BJ (cell line): ENCODE measurements at regions not wholly inside any gene's neighbourhood (a gene's known extent, or its start where the extent isn't known, plus 50 kb on each side); places are given as distances from the start of the nearest gene placed in this dataset.

Experiments used
- CTCF ChIA-PET: fragments of 350-600 bp; formaldehyde crosslinking; extraction: SDS; loops from one replicate; lab custom pipeline; 2021; ENCODE audit warnings: antibody characterized with exemption, inconsistent platforms; lab: Yijun Ruan, JAX
- POLR2A ChIA-PET: fragments of 300-600 bp; sonication (Branson Sonifier 250); formaldehyde crosslinking; extraction: SDS; loops from one replicate; lab custom pipeline; 2021; ENCODE audit warnings: antibody characterized with exemption; lab: Charles Lee
- DNase-seq: peaks from one replicate; pipeline ENCODE4 v3.0.0-alpha.2; 2011; ENCODE audit warnings: low read depth
- H3K27me3 ChIP-seq: 2 replicates; pipeline ENCODE4 v1.6.0; 2011; ENCODE audit warnings: low read length; ENCODE audit not compliant: control insufficient read depth, insufficient read depth
- H3K36me3 ChIP-seq: 2 replicates; pipeline ENCODE4 v1.5.1; 2011; ENCODE audit warnings: low read length; ENCODE audit not compliant: control insufficient read depth, insufficient read depth
- H3K4me3 ChIP-seq: 2 replicates; pipeline ENCODE4 v1.5.1; 2011; ENCODE audit warnings: low read depth, mild to moderate bottlenecking, control low read depth, low read length
- CTCF ChIP-seq: IDR thresholded peaks from 2 replicates; pipeline ENCODE4 v1.5.1; 2011; ENCODE audit warnings: low read depth, mild to moderate bottlenecking, control low read depth, inconsistent platforms, low read length, moderate library complexity; ENCODE audit not compliant: insufficient read depth

GRCh38 chr10:128687927-128688549 lies 561.8 kb upstream of the MKI67 start:
- Histone ChIP-seq H3K27me3 (no peaks in the 10 kb centered on the region), H3K4me3 (no peak overlapping the region), H3K36me3 (no peaks in the 10 kb centered on the region)
- no peak for TF ChIP-seq CTCF
- CTCF ChIA-PET: no interaction called here
- POLR2A ChIA-PET: no interaction called here
- DNase-seq: no peak

GRCh38 chr10:128689667-128690066 lies 563.4 kb upstream of the MKI67 start:
- DNase-seq: no peak
- H3K27me3 ChIP-seq: no peaks in the 10 kb centered on the region
- no peak overlapping the region for H3K4me3 ChIP-seq
- TF ChIP-seq CTCF: no peak
- H3K36me3 ChIP-seq: no peaks in the 10 kb centered on the region
- ChIA-PET POLR2A (no interaction called here), CTCF (no interaction called here)

- no peak for TF ChIP-seq CTCF
- Histone ChIP-seq H3K4me3 (no peak overlapping the region), H3K36me3 (no peaks in the 10 kb centered on the region), H3K27me3 (no peaks in the 10 kb centered on the region)
- ChIA-PET POLR2A (no interaction called here), CTCF (no interaction called here)
- no peak for DNase-seq
These were observed 567.4 kb upstream of the MKI67 start for GRCh38 chr10:128693493-128694131.

- H3K27me3 ChIP-seq: no peaks in the 10 kb centered on the region
- TF ChIP-seq CTCF: no peak
- H3K36me3 ChIP-seq: no peaks in the 10 kb centered on the region
- ChIA-PET CTCF (no interaction called here), POLR2A (no interaction called here)
- DNase-seq: no peak
- H3K4me3 ChIP-seq: no peak overlapping the region
These were observed 568.1 kb upstream of the MKI67 start for GRCh38 chr10:128694168-128694850.

DNA sequence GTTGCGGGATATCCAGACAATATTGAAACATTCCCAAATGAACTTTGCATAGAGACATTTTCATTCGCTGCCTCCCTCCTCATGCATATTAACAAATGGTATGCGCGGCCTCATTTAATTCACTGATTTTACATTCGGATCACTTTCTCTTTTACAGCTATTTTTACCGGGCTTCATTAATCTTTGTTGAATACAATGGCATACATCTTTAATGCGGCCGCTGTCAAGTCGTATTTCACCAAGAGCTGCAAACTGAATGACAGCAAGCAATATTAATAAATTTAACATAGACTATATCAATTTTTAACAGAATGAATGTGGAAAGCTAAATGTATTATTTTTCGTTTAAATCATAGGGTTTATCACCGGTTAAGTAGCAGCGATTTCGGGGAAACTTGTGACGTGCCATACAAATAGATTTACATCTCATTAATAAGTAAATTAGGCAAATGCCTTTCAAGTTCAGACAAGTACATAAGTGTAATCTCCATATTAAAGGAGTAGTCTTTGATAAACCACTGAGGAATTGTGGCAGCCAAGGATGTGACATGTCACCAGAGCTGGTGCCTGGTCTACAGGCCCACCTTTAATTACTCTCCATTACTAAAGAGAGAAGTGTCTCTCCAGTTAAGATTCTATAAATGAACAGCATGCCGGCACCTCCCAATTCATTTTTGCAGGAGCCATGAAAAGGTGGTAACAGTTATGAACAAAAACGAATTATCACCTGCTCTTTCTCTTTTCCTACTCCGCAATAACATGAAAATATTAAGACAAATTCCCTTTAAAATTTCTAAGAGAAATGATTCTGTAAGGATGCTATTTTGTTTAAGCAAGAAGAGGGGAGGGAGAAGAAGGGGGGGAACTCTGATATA lies 568.9 kb upstream of the MKI67 start:
- POLR2A ChIA-PET: no interaction called here
- no peaks in the 10 kb centered on the region for H3K36me3 ChIP-seq
- CTCF ChIA-PET: no interaction called here
- no peaks in the 10 kb centered on the region for H3K27me3 ChIP-seq
- TF ChIP-seq CTCF: no peak
- DNase-seq: no peak
- H3K4me3 ChIP-seq: no peak overlapping the region
